Gastrocnemius medialis (tissue), 4 donors: ENCODE measurements at regions not wholly inside any gene's neighbourhood (a gene's known extent, or its start where the extent isn't known, plus 50 kb on each side); places are given as distances from the start of the nearest gene placed in this dataset.

Source experiments
- ATAC-seq, 2 donors: fragments of 150-250 bp; one replicate each; pipeline ENCODE4 v1.9.1; 2016
- DNase-seq, 2 donors: peaks; one replicate each; pipeline ENCODE4 v3.0.0-alpha.2; 2019
- H3K27ac ChIP-seq, 4 donors: fragments of 200-600 bp; sonication (generic); 1 replicate in 1 of 4; 2 replicates in 3 of 4; pipeline ENCODE4 v1.5.1; 2016 to 2018; ENCODE audit warnings: mild to moderate bottlenecking in 2 of 4, moderate library complexity in 1 of 4
- H3K27me3 ChIP-seq, 3 donors: fragments of 200-600 bp; sonication (generic) in 2 of 3; 1 replicate in 1 of 3; 2 replicates in 2 of 3; pipeline versions ENCODE4 v1.5.1 to v1.6.0; 2016 to 2019; ENCODE audit warnings: mild to moderate bottlenecking in 1 of 3, moderate library complexity in 1 of 3
- H3K36me3 ChIP-seq, 2 donors: fragments of 200-600 bp; sonication (generic) in 1 of 2; one replicate each; pipeline ENCODE4 v1.5.1; 2017 to 2018
- H3K4me1 ChIP-seq, 2 donors: fragments of 200-600 bp; sonication (generic) in 1 of 2; one replicate each; pipeline ENCODE4 v1.5.1; 2016 to 2017; ENCODE audit warnings: mild to moderate bottlenecking in 2 of 2
- H3K4me3 ChIP-seq, 4 donors: fragments of 200-600 bp; sonication (generic) in 3 of 4; 1 replicate in 1 of 4; 2 replicates in 3 of 4; pipeline ENCODE4 v1.5.1; 2016 to 2019; ENCODE audit warnings: mild to moderate bottlenecking in 2 of 4
- H3K9me3 ChIP-seq, 3 donors: fragments of 200-600 bp; sonication (generic) in 2 of 3; 1 replicate in 1 of 3; 2 replicates in 2 of 3; pipeline ENCODE4 v1.5.1; 2016 to 2019
- POLR2A ChIP-seq, 2 donors: fragments of 450-650 bp; IDR thresholded peaks; one replicate each; pipeline ENCODE4 v1.6.1; 2017; ENCODE audit warnings: antibody characterized with exemption in 2 of 2, mild to moderate bottlenecking in 2 of 2, moderate library complexity in 2 of 2
- in situ Hi-C, 4 donors: fragments of 200-750 bp; cut with MboI; loops; one replicate each; pipeline versions ENCODE4 v1.15.0 to v1.8.0; 2017; ENCODE audit warnings: low sequenced_read_pairs in 4 of 4
- intact Hi-C: fragments of 100-400 bp; cut with DNase I; formaldehyde crosslinking; loops from one replicate; pipeline ENCODE4 v1.15.1; 2023; ENCODE audit warnings: low total_unique reads
- TF ChIP-seq, protein P1 (sequence below), 5 experiments: fragments of 450-650 bp in 3 of 5; fragments of 200-600 bp in 2 of 5; sonication (generic) in 2 of 5; IDR thresholded peaks in 4 of 5; conservative IDR thresholded peaks in 1 of 5; 1 replicate in 4 of 5; 2 replicates in 1 of 5; pipeline ENCODE4 v1.5.1; 2016 to 2019; ENCODE audit warnings: antibody characterized with exemption in 5 of 5, mild to moderate bottlenecking in 3 of 5, moderate library complexity in 3 of 5

DNA sequence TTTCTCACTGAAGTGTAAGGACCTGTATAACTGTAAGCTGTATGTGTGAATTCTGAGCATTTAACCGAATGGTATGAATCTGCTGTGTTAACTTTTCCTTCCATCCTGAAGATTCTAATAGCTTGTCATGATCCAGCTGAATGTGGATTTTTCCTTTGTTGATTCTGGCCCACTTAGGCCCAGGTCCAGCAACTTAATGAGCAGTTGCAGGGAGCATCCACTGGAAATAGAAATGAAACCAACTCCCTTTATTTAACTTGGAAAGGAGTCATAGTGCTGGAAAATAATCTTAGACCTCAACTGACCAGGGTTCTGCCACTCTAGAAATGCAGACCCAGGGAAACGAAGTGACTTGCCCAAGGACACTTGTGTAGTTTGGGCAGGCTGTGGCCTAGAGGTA is 142.3 kb upstream of the MTNR1B start:
- Histone ChIP-seq H3K36me3 (no peaks in the 10 kb centered on the region), H3K27me3 (no peaks in the 10 kb centered on the region), H3K9me3 (no peaks in the 10 kb centered on the region), H3K27ac (no peak overlapping the region), H3K4me1 (no peaks in the 10 kb centered on the region), H3K4me3 (no peak overlapping the region)
- in situ Hi-C loops: no loop called here
- no peak for TF ChIP-seq POLR2A (IDR thresholded peaks at IDR 0.05)
- ATAC-seq (no peak), DNase-seq (no peak)
- intact Hi-C loops: no loop called here

DNA sequence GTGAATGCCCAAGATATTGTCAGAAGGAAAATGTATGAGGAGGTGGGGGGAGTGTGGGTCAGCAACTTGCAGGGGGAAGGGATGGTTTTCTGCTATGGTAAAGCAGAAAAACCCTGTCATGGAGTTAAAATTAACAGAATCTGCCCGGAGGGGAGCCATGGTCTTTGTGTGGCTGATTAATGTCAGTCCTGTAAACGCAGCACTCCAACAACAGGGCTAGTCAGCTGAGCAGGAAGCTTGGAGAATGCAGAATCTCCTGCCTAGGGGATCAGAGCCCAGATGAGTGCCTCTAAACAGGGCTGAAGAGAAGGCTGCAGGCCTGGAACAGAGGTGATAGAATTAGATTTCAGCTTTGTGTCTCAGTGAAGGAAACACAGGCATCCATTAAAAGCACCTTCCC is 140.9 kb upstream of the MTNR1B start:
- H3K36me3 ChIP-seq: no peaks in the 10 kb centered on the region
- in situ Hi-C loops (no loop called here), intact Hi-C loops (no loop called here)
- DNase-seq: no peak
- H3K27me3 ChIP-seq: no peaks in the 10 kb centered on the region
- no peaks in the 10 kb centered on the region for H3K9me3 ChIP-seq
- H3K27ac ChIP-seq: no peak overlapping the region
- H3K4me1 ChIP-seq: no peaks in the 10 kb centered on the region
- TF ChIP-seq, protein P1, sequence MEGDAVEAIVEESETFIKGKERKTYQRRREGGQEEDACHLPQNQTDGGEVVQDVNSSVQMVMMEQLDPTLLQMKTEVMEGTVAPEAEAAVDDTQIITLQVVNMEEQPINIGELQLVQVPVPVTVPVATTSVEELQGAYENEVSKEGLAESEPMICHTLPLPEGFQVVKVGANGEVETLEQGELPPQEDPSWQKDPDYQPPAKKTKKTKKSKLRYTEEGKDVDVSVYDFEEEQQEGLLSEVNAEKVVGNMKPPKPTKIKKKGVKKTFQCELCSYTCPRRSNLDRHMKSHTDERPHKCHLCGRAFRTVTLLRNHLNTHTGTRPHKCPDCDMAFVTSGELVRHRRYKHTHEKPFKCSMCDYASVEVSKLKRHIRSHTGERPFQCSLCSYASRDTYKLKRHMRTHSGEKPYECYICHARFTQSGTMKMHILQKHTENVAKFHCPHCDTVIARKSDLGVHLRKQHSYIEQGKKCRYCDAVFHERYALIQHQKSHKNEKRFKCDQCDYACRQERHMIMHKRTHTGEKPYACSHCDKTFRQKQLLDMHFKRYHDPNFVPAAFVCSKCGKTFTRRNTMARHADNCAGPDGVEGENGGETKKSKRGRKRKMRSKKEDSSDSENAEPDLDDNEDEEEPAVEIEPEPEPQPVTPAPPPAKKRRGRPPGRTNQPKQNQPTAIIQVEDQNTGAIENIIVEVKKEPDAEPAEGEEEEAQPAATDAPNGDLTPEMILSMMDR (IDR thresholded peaks at IDR 0.05 in 4 of 5, conservative IDR thresholded peaks at IDR 0.05 in 1 of 5): no peak
- TF ChIP-seq POLR2A (IDR thresholded peaks at IDR 0.05): no peak
- ATAC-seq: no peak
- H3K4me3 ChIP-seq: no peak overlapping the region

- Histone ChIP-seq H3K4me1 (no peaks in the 10 kb centered on the region), H3K27me3 (no peaks in the 10 kb centered on the region), H3K9me3 (no peaks in the 10 kb centered on the region), H3K4me3 (no peak overlapping the region), H3K36me3 (no peaks in the 10 kb centered on the region), H3K27ac (no peak overlapping the region)
- no peak for DNase-seq
- no peak for ATAC-seq
- intact Hi-C loops: no loop called here
- in situ Hi-C loops: no loop called here
- TF ChIP-seq, protein P1 (IDR thresholded peaks at IDR 0.05 in 4 of 5, conservative IDR thresholded peaks at IDR 0.05 in 1 of 5): no peak
- no peak for TF ChIP-seq POLR2A (IDR thresholded peaks at IDR 0.05)
These were observed 140.3 kb upstream of the MTNR1B start for GRCh38 chr11:92829121-92829520.

DNA sequence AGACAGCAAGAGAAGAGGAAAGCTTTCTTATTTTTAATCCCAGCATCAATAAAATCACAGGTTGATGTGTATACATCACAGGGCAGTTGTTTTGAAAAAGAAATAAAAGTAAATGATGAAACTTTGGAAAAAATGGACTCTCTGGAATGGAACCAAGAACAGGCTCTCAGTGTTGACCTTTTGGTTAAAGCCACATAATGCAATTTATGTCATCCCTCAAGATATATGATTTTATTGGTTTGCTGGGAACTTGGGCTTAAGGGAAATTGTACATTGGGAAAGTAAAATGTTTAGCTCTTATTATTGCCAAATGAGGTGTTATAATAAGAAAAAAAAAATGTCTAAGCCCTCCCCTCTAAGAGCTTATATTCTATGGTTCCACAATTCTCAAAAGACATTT is 139.8 kb upstream of the MTNR1B start:
- ATAC-seq (no peak), DNase-seq (no peak)
- Histone ChIP-seq H3K27me3 (no peaks in the 10 kb centered on the region), H3K36me3 (no peaks in the 10 kb centered on the region), H3K4me3 (no peak overlapping the region), H3K27ac (no peak overlapping the region), H3K9me3 (no peaks in the 10 kb centered on the region), H3K4me1 (no peaks in the 10 kb centered on the region)
- intact Hi-C loops (no loop called here), in situ Hi-C loops (no loop called here)
- TF ChIP-seq, protein P1 (IDR thresholded peaks at IDR 0.05 in 4 of 5, conservative IDR thresholded peaks at IDR 0.05 in 1 of 5): no peak
- TF ChIP-seq POLR2A (IDR thresholded peaks at IDR 0.05): no peak

DNA sequence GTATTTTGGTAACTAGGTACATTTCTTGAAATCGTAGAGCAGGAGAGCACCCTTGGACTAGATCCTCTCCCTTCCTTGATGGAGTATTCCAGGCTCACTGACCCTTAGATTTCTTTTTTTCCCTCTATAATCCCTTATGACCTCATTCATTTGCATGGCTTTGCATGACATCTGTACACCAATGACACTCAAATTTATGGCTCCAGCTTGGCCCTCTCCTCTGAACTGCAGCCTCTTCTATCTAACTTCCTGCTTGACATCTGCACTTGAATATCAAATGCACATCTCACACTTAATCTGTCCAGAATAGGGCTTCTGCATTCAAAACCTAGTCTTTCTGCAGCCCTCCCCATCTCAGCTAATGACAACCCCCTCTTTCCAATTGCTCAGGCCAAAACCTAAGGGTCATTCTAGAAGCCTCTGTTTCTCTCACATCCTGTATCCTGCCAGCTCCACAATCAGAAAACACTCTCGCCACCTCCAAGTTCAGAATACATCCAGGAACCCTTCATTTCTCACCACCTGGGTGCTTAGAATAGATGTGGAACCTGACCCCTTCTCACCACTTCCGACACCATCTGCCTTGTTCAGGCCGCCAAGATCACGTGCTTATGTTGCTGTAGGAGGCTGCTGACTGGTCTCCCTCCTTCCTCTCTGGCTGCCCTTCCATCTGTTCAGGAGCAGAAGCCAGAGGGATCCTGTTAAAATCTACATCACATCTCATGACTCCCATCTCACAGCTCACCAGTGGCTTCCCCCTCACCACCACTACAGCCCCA is 138.9 kb upstream of the MTNR1B start:
- Histone ChIP-seq H3K9me3 (no peaks in the 10 kb centered on the region), H3K27me3 (no peaks in the 10 kb centered on the region), H3K36me3 (no peaks in the 10 kb centered on the region), H3K4me1 (no peaks in the 10 kb centered on the region), H3K4me3 (no peak overlapping the region), H3K27ac (no peak overlapping the region)
- TF ChIP-seq, protein P1 (IDR thresholded peaks at IDR 0.05 in 4 of 5, conservative IDR thresholded peaks at IDR 0.05 in 1 of 5): no peak
- TF ChIP-seq POLR2A (IDR thresholded peaks at IDR 0.05): no peak
- ATAC-seq (no peak), DNase-seq (no peak)
- intact Hi-C loops: no loop called here
- in situ Hi-C loops: no loop called here
